ENCODE measurements at regions not wholly inside any gene's neighbourhood (a gene's known extent, or its start where the extent isn't known, plus 50 kb on each side); places are given as distances from the start of the nearest gene placed in this dataset.

GRCh38 chr2:187155476-187155875 lies 292.6 kb downstream of the CALCRL start:
- Histone ChIP-seq H3K27ac (no peak overlapping the region), H2AFZ (replicated peaks) (no peak overlapping the region), H3K9me3 (ENCODE audit: low read depth) (no peaks in the 10 kb centered on the region), H3K79me2 (ENCODE audit: low read depth) (no peaks in the 10 kb centered on the region), H3K27me3 (no peaks in the 10 kb centered on the region), H4K20me1 (ENCODE audit: low read depth) (no peaks in the 10 kb centered on the region), H3K4me1 (no peaks in the 10 kb centered on the region), H3K9ac (no peak overlapping the region), H3K4me3 (no peak overlapping the region), H3K4me2 (no peak overlapping the region), H3K36me3 (no peaks in the 10 kb centered on the region), H3F3A (ENCODE audit: low read depth) (no peaks in the 10 kb centered on the region)
- peaks cover 12% of the 10 kb centered on the region for H3K9me3 Mint-ChIP-seq
- no peaks in the 10 kb centered on the region for H3K4me1 Mint-ChIP-seq
- DNase-seq (ENCODE audit: low spot score): no peak
- H3K36me3 Mint-ChIP-seq: no peaks in the 10 kb centered on the region
- no peaks in the 10 kb centered on the region for H3K27me3 Mint-ChIP-seq (ENCODE audit: insufficient read depth, low read depth)
- H3K4me3 Mint-ChIP-seq: no peak overlapping the region
- TF ChIP-seq EZH2 (IDR thresholded peaks at IDR 0.05) (no peak), EZH2phosphoT487 (IDR thresholded peaks at IDR 0.05) (no peak)
- H3K27ac Mint-ChIP-seq: no peak overlapping the region

- Histone ChIP-seq H3K9me3 (ENCODE audit: low read depth) (no peaks in the 10 kb centered on the region), H3K9ac (no peak overlapping the region), H3K79me2 (ENCODE audit: low read depth) (no peaks in the 10 kb centered on the region), H3K27ac (no peak overlapping the region), H2AFZ (replicated peaks) (no peak overlapping the region), H3K4me2 (no peak overlapping the region), H3K4me3 (no peak overlapping the region), H3K4me1 (no peaks in the 10 kb centered on the region), H3K27me3 (no peaks in the 10 kb centered on the region), H4K20me1 (ENCODE audit: low read depth) (no peaks in the 10 kb centered on the region), H3K36me3 (no peaks in the 10 kb centered on the region), H3F3A (ENCODE audit: low read depth) (no peaks in the 10 kb centered on the region)
- TF ChIP-seq CTCF (IDR thresholded peaks at IDR 0.05): no peak
- TF ChIP-seq EZH2phosphoT487 (IDR thresholded peaks at IDR 0.05): no peak
- no peak for TF ChIP-seq EZH2 (IDR thresholded peaks at IDR 0.05)
- H3K27me3 Mint-ChIP-seq (ENCODE audit: insufficient read depth, low read depth): peaks cover 2% of the 10 kb centered on the region
- peaks cover 6% of the 10 kb centered on the region for H3K9me3 Mint-ChIP-seq
- no peak for DNase-seq (ENCODE audit: low spot score)
- no peak overlapping the region for H3K4me3 Mint-ChIP-seq
- H3K4me1 Mint-ChIP-seq: no peaks in the 10 kb centered on the region
- no peaks in the 10 kb centered on the region for H3K36me3 Mint-ChIP-seq
- no peak overlapping the region for H3K27ac Mint-ChIP-seq
These were observed 297.4 kb downstream of the CALCRL start for GRCh38 chr2:187150670-187151069.

- no peak overlapping the region for H3K27ac ChIP-seq
- no peak overlapping the region for H3K27ac Mint-ChIP-seq
- no peak overlapping the region for H3K9ac ChIP-seq
- H3K27me3 Mint-ChIP-seq (ENCODE audit: insufficient read depth, low read depth): peaks cover 2% of the 10 kb centered on the region
- peaks cover 2% of the 10 kb centered on the region for H3K9me3 Mint-ChIP-seq
- H3F3A ChIP-seq (ENCODE audit: low read depth): no peaks in the 10 kb centered on the region
- H3K36me3 Mint-ChIP-seq: no peaks in the 10 kb centered on the region
- H3K4me1 ChIP-seq: no peaks in the 10 kb centered on the region
- no peaks in the 10 kb centered on the region for H3K27me3 ChIP-seq
- TF ChIP-seq CTCF (IDR thresholded peaks at IDR 0.05) (no peak), EZH2phosphoT487 (IDR thresholded peaks at IDR 0.05) (no peak), EZH2 (IDR thresholded peaks at IDR 0.05) (no peak)
- H3K4me1 Mint-ChIP-seq: no peaks in the 10 kb centered on the region
- H3K9me3 ChIP-seq (ENCODE audit: low read depth): no peaks in the 10 kb centered on the region
- no peak overlapping the region for H2AFZ ChIP-seq (replicated peaks)
- no peak overlapping the region for H3K4me3 Mint-ChIP-seq
- no peak for DNase-seq (ENCODE audit: low spot score)
- no peaks in the 10 kb centered on the region for H3K79me2 ChIP-seq (ENCODE audit: low read depth)
- H4K20me1 ChIP-seq (ENCODE audit: low read depth): no peaks in the 10 kb centered on the region
- no peak overlapping the region for H3K4me3 ChIP-seq
- no peak overlapping the region for H3K4me2 ChIP-seq
- no peaks in the 10 kb centered on the region for H3K36me3 ChIP-seq
These were observed 299.2 kb upstream of the ZSWIM2 start for GRCh38 chr2:187148059-187148714.

- Mint-ChIP-seq H3K9me3 (peaks cover 2% of the 10 kb centered on the region), H3K36me3 (no peaks in the 10 kb centered on the region), H3K27ac (no peak overlapping the region), H3K4me1 (no peaks in the 10 kb centered on the region), H3K27me3 (ENCODE audit: insufficient read depth, low read depth) (peaks cover 2% of the 10 kb centered on the region), H3K4me3 (no peak overlapping the region)
- H3K27me3 ChIP-seq: no peaks in the 10 kb centered on the region
- no peaks in the 10 kb centered on the region for H3F3A ChIP-seq (ENCODE audit: low read depth)
- no peaks in the 10 kb centered on the region for H3K9me3 ChIP-seq (ENCODE audit: low read depth)
- H3K4me1 ChIP-seq: no peaks in the 10 kb centered on the region
- no peak overlapping the region for H3K4me2 ChIP-seq
- H3K27ac ChIP-seq: no peak overlapping the region
- H3K36me3 ChIP-seq: no peaks in the 10 kb centered on the region
- TF ChIP-seq EZH2 (IDR thresholded peaks at IDR 0.05) (no peak), CTCF (IDR thresholded peaks at IDR 0.05) (no peak), EZH2phosphoT487 (IDR thresholded peaks at IDR 0.05) (no peak)
- H4K20me1 ChIP-seq (ENCODE audit: low read depth): no peaks in the 10 kb centered on the region
- H3K9ac ChIP-seq: no peak overlapping the region
- H3K4me3 ChIP-seq: no peak overlapping the region
- H3K79me2 ChIP-seq (ENCODE audit: low read depth): no peaks in the 10 kb centered on the region
- no peak for DNase-seq (ENCODE audit: low spot score)
- no peak overlapping the region for H2AFZ ChIP-seq (replicated peaks)
These were observed 294.6 kb upstream of the ZSWIM2 start for GRCh38 chr2:187143537-187143936.

Data from neural progenitor cell (in vitro differentiated cells).